ENCODE measurements at regions not wholly inside any gene's neighbourhood (a gene's known extent, or its start where the extent isn't known, plus 50 kb on each side); places are given as distances from the start of the nearest gene placed in this dataset.

DNA sequence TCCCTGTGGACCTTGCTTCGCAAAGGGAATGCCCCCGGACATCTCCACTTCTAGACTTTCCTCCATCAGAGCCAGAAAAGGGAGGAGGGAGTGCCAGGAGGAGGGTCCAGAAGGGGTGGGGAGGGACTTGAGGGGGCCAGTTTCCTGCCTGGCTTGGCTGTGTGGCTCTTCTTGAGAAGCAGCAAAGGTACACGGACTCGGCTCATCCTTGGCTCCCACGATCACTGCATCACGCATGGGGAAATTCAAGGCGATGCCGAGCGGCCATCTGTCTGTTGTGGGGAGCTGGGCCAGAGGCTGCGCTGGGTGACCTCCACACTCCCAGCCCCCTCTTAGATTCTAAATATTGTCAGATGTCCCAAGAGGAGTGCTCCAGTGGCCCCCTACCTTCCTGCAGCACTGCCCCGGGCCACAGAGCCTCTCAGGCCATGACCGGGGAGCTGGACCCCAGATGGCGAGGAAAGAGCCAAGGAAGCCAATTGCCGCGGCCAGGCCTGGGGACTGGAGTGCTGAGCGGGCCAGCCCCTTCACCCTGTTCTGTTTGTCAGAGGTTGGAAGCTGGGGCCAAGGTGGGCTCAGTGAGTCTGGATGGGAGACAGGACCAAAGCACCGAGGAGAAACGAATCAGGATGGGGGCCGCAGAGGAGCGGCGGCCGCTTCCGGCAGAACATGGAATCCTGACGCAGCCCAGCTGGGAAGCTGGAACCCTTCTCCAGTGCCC lies 104.5 kb downstream of the RBFOX3 start:
- DNase-seq (ENCODE audit: extremely low read depth, low read depth), result no peak

DNA sequence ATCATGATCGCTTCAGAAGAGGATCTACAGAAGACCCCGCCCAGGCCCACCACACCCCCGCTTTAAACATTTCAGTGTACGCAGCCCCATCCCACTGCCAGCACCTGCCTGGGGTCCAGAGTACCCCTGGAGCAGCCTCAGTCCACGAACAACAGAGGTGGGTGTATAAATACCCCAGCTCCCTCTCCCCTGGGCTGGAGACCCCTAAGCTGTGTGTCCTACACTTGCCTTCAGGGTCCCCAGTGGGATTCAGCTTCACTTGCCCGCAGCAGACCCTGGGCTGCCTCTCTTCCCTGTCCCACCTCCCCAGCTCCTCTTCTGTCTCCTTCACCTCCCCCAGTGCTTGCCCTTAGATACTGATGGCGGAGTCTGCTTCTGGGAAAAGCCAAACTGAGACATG lies 105.7 kb downstream of the RBFOX3 start:
- DNase-seq (ENCODE audit: extremely low read depth, low read depth), result no peak

DNA sequence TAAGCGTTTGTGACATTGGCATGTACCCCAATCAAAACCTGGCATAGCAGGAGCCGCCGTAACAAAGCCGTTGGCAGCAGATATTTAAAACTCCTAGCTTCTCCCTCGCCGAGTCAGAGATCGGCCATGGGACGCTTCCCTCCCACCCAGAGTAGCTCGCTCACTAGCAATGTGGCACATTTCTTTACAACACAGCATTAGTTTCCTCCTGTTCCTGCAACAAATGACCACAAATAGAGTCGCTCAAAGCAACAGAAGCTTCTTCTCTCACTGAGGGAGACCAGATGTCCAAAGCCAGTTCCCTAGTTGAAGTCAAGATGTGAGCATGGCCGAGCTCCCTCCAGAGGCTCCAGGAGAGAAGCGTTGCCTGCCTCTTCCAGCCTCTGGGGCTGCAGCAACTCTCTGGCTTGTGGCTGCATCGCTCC lies 106.7 kb downstream of the RBFOX3 start:
- DNase-seq (ENCODE audit: extremely low read depth, low read depth), result no peak

DNA sequence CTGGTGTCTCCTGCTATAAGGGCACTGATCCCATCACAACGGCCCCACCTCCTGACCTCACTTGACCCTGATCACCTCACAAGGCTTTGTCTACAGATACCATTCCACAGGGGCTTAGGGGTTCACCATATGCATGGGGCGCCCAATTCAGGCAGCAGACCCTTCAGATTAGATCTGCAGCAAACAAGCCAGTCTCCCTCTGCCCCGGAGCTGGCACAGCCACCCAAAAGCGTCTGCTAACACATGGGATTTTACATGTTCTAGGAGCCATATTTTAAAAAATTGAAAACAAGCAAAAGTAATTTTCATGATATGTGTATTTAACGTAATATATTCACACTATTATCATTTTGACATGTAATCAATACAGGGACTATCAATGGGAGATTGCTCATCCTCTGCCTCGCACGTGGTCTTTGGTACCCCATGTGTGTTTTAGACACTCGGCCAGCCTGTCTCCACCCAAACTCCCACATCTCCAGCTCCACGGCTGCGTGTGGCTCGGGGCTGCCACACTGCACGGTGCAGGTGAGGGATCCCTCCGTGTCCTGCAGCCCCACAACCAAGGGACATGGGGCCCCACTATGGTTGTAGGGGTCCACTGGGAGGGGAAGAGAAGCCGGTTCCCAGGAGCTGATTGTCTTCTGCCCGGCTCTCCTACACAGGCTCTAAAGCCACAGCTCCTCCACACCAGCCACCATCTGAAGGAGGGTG lies 107.6 kb downstream of the RBFOX3 start:
- no peak for DNase-seq (ENCODE audit: extremely low read depth, low read depth)

DNA sequence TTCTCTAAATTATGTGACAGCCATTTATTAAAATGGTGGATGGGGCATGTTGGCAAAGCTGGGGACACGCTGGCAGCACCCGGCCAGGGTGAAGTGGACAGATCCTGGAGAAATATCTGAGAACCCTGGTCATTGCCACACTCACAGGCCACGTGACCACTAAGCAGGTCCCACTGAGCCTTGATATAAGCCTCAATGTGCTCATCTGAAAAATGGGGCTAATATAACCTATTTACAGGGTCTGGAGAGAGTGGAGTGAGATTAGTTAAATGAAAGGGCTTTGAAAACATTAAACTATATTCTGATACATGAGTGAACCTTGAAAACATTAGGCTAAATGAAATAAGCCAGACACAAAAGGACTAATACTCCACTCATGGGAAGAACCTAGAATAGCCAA lies 108.9 kb downstream of the RBFOX3 start:
- no peak for DNase-seq (ENCODE audit: extremely low read depth, low read depth)

DNA sequence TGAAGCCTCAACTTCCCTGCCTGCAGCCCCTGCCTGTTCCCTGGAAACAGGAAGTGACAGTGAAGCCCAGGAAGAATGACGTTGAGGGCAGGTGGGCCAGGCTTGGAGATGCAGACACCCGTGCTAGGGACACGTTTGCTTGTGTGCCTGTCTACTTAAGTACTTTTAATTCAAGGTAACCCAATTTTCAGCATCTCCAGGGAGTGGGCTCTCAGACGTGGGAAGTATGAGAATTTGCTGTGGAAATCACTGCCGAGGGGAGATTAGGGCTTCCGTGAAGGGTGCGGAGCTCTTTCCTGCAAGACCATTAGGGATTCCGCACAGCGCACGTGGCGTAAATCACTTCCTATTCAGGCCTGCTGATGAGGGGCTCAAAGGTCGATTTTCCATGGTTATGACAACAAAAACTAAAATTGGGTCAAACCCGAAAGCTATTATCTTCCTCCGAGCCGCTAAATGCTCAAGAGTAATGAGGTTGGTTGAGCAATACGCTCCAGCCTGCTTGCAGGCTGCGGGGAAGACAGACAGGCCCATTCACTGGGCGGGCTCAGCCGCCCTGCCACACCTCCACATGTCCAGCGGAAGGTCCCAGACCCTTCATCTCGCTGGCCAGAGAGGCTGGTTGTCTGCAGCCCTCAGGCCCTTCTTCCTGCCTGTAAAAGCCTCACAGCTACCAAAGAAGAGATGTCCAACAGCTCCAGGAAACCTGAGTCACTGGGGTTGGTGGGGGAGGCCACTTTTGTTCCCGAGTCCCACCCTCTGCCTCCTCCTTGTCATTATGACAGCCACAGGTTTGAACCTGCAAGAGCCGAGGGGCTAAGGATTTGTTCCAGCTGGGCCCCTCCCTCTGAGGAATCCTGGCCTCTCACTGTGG lies 109.9 kb downstream of the RBFOX3 start:
- DNase-seq (ENCODE audit: extremely low read depth, low read depth), result no peak

DNA sequence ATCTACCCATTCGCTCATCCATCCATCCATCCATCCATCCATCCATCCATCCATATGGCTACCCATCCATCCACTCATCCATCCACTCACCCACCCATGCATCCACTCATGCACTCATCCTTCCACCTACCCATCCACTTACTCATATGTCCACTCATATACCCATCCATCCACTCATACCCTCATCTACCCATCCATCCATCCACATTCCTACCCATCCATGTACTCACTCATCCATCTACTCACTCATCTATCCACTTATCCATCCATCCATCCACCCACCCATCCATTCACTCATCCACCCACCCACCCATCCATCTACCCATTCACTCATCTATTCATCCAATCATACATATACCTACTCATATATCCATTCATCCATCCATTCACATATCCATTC lies 112.0 kb downstream of the RBFOX3 start:
- no peak for DNase-seq (ENCODE audit: extremely low read depth, low read depth)

DNA sequence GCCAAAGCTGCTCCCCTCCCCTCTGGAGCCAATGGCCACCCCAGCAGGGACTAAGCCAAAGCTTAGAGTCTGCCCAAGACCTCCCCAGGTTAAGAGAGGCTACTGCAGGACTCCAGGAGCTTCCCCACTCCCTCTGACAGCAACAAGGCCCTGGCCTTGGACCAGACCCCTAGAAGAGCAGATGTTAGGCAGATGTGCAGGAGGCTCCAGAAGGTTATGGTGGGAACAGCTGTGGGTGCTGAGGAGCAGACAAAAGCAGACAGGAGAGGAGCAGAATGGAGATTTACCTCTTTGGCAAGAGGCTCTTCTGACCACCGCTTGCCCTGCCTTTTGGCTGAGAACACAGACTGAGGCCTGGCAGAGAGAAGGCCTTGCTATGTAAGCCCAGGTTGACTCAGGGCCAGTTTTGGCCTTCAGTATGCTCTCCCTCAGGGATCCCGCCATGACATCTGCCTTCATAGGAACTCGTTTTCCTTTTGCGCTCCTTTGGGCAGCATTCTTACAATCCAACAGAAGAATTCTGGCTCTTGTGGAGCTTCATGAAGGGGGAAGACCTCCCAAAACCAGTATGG lies 113.0 kb downstream of the RBFOX3 start:
- no peak for DNase-seq (ENCODE audit: extremely low read depth, low read depth)

DNA sequence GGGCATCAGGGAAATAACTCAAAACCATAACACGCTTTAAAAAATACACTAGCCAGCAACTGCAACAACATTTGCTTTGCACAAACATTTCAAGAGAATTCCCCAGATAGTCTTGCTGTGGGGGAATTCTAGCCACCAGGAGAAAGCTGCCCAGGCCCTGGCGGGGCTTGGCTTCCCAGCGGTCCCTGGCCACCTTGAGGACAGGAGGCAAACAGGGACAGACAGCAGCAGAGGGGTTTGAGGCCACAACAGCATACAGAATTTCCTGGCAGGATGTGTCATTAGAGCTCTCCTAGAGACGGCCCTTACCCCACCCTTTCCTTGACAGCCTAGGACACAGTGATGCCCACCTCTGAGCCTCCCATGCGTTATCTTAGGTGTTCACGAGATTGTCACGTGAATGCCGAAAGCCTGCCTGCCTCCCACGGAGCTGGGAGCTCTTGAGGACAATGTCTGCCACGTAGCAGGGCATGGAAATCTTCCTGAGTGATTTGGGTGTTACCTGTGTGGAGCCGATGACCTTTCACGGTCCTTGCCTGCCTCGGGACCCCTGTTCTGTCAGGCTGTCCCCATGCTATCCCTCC lies 114.3 kb downstream of the RBFOX3 start:
- no peak for DNase-seq (ENCODE audit: extremely low read depth, low read depth)

DNA sequence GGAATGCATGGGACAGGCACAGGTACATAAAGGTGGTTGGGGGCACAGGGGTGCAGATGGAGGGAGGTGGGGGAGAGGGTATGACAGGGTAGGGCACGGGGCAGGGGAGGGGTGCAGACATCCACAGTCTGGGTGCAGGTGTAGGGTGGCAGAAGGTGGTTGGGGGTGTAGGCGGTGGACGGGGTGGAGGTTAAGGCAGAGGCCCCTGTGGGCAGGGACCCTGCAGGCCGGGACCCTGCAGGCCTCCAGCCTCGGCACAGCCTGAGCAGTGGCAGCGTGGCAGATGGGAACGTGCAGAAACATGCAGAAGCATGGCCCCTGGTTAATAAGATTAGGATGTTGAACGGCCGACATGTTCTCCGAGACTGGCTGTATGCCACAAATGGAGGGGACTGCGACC lies 115.2 kb downstream of the RBFOX3 start:
- DNase-seq (ENCODE audit: extremely low read depth, low read depth), result no peak

DNA sequence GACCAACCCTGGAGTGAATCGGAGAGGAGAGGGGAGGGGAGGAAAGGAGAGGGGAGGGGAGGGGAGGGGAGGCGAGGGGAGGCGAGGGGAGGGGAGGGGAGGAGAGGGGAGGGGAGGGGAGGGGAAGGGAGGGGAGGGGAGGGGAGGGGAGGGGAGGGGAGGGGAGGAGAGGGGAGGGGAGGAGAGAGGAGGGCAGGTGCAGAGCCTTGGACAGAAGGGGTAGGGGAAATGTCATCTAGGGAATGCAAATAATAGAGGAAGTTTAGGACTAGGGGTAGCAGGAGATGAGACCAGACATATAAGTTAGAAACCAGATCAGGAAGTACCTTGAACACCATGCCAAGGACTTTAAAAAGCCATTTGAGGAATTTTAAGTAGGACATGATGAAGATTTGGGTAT lies 119.8 kb downstream of the RBFOX3 start:
- DNase-seq (ENCODE audit: extremely low read depth, low read depth), result no peak

DNA sequence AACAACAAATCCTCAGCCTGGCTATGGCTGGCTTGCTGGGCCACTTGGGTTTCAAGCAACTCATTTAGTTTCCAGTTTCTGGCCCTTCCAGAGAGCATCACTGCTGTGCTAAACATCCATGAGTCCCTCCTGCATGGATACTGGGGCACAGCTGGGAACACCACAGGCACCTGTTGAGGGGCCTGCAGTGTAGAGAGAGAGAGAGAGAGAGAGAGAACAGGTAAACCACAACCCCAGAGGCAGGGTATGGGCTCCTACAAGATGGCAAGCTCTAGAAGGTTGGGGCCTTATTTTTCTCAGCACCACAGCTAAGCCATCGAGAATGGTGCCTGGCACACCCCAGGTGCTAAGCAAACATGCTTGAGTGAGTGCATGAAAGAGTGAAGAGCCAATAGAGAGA lies 120.3 kb downstream of the RBFOX3 start:
- DNase-seq (ENCODE audit: extremely low read depth, low read depth), result no peak

DNA sequence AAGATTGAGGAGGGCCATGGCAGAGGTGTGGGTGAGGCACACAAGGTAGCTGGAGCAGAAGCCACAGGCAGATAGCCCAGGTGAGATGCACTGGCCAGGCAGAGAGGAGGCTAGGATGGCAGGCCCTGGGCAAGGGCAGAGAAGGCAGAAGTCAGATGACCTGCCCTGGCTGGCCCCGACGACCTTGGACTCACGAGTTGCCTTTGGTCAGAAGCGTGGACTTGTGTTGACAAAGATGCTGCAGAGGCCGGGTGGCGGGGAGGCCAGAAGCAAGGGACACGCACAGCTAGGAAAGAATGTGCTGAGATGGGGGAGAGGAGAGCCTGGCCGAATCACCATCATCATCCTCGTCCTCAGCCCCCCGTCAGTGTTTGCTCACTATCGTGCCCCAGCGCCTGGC lies 123.7 kb downstream of the RBFOX3 start:
- DNase-seq (ENCODE audit: extremely low read depth, low read depth), result no peak

DNA sequence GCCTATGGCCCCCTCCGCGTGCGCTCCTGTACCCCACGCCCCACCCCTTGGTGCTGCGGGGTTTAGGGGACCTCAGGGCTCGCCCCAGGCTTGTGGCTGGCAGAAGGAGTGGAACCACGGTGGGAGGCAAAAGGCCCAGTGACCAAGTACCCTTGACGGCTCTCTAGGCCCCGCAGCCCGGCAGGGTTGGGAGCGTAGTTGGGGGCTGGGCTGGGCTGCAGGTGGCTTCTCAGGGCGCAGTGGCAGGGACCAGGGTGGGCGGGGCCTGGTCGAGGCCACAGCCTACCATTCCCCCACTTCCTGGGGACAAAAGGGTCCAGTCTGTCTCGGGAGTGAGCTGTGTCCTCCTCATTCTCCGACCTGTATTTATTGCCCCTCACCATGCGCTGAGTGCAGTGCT lies 124.9 kb downstream of the RBFOX3 start:
- DNase-seq (ENCODE audit: extremely low read depth, low read depth), result no peak

DNA sequence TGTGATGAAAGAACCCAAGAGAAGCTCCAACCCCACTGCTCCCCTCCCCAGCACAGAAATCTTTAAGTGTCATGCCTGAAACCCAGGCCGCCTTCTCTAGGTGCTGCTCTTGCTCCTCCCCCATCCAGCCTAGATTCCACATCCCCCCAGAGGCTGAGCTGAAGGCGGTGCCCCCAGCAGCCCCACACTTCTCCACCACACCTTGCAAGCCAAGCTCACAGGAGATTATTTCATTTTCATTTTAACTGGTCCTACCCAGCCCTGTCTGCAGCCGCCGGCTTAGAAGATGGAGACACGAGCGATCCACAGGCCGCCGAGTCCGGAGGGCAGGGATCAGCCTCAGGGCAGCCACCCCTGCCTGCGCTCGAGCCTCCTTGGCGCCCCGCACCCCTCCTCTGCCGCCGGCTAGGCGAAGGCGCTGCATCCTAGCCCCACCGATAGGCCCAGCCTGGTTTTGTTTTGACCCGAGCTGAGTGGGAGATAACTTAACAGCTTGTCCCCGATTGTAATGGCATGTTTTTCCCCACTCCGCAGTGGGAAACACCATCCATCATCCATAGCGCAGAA lies 125.3 kb downstream of the RBFOX3 start:
- DNase-seq (ENCODE audit: extremely low read depth, low read depth), result no peak

DNA sequence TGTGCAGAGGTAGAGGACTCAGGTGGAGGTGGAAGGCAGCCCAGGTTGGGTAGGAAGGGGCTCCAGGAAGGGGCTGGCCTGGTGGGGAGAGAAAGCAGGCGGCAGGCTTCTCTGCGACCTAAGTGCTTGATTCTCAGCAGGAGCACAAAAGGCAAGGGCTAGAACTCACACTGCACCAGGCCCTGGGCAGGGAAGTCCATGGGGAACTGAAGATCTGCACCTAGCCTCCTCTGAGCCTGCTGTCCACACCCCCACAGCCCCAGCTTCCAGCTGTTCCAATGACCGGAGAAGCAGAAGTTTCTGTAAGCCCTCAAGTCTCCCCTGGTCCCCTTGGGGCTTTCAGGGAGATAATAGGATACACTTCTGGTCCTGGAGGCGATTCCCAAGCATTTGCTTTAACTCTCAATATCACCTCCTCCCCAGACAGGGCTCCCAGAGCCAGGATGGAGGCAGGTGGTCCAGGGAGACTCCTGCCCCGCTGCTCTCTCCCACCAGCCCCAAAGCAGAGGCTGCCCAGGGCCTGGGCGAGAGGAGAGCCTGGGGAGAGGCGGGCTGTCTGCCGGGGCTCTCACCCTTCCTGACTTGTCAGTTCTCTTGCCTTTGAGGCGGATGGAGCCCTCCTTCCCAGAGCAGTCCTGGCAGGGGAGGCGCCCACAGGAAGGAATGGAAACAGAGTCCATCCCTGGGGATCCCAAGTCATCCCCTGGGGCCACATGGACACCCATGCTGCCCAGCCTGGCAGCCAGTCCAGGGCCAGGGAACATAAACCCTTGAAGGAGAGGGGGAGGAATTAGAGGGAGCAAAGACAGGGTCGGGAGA lies 126.0 kb downstream of the RBFOX3 start:
- no peak for DNase-seq (ENCODE audit: extremely low read depth, low read depth)

DNA sequence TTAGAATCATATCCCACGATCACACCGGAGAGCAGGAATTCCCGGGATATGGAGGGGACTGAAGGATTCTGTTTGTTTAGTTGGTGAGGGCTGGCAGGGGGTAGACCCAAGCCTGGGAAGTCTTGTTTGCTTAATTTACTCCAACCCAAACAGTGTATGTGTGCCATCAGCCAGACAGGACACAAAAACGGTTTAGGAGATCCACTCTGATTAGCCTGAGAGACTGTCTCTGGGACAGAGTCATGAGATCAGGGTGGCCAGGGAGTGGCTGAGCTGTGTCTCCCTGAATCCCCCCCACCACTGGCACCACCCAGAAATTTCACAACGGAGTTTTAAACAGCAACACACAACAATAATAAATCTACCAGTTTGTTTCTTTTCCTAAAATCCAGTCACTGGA lies 127.0 kb downstream of the RBFOX3 start:
- DNase-seq (ENCODE audit: extremely low read depth, low read depth), result no peak

DNA sequence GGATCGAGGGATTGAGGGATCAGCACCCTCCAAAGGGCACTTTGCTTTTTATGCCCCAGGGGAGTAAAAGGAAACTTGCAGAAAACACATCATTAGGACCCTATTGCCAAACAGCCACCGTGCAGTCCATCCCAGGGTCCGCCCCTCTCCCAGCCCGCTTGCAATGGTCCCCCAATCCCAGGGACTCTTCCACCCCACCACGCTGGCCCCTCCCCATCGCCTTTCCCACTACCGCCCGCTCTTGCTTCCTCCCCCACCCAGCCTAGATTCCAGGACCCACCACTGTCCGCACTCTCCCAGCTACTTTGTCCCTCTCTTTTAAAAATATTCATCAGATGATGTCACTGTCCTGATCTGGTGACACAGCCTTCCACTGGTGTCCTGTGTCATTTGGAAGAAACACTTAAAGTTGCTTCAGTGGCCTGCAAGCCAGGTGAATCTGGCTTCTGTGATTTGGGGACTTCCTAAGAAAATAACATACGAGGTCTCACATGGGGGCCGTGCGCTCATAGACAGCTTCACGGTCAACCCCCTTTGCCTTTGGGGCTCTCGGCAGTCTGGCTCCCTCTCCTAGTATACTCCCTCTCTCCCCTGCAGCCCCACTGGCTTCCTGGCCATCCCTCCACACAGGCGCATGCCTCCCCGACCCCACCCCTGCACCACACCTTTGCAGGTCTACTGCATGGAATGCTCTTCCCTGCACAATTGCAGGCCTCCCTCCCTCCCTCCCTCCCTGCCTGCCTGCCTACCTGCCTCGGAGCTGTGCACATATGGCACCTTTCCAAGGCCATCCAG lies 127.9 kb downstream of the RBFOX3 start:
- DNase-seq (ENCODE audit: extremely low read depth, low read depth), result no peak

DNA sequence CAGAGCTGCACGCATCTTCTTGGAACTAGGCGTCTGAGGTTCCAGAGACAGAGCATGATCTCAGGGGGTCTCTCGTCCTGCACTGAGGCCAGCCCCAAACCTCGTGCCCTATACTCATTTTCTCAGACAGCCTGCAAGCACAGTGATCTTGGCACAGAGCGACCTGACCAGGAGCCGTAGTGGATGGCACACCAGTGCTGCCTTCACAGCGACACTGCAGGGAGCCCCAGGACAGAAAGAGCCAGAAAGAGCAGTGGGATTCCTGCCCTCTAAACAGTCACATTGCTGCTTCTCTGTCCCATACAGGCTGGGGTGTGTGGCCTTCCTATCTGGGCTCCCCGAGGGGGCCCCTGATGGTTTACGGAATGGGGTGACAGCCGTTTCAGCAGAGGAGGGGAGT lies 131.0 kb downstream of the RBFOX3 start:
- no peak for DNase-seq (ENCODE audit: extremely low read depth, low read depth)
